ENCODE measurements at regions not wholly inside any gene's neighbourhood (a gene's known extent, or its start where the extent isn't known, plus 50 kb on each side); places are given as distances from the start of the nearest gene placed in this dataset.

DNA sequence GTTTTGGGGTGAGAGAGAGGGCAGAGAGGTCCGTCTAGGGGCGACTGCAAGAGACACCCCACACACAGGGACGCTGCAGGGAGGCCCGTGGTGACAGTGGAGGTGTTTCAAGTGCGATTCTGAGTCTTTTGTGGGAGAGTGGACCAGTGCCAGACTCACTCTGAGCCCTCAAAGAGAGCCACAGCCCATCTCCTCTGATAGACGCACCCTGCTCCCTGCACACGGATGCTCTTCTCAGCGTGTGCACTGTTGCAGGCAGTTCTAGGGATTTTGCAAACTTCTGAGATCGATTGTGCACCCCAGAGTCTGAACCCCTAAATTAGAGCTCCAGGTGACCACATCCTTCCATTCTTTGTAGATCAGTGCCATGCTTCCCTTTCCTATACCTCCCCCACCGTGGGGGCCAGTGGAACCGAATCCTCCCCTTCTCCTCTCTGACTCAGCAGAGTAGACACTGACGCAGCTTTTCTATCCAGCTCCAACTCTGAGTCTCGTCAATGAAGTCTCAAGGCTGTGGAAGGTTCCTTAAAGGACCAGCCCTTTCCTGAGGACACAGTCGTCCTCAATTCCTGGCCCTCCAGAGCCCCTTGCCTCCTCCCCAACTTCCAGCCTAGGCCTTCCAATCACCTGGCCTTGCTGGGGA lies 83.8 kb downstream of the TMEM130 start:
- TF ChIP-seq EZH2phosphoT487 (IDR thresholded peaks at IDR 0.05; ENCODE audit: low read length) (no peak), CTCF (IDR thresholded peaks at IDR 0.05; ENCODE audit: low read length) (no peak), EZH2 (optimal IDR thresholded peaks at IDR 0.05; ENCODE audit: low read depth, low read length) (no peak)

All from MM.1S (cell line).